HG03460 (cell line): ENCODE measurements at regions not wholly inside any gene's neighbourhood (a gene's known extent, or its start where the extent isn't known, plus 50 kb on each side); places are given as distances from the start of the nearest gene placed in this dataset.

Source experiments
- ATAC-seq: cut with Tn5 transposase; IDR thresholded peaks from one replicate; pipeline ENCODE4 v1.9.1; 2021; ENCODE audit not compliant: unreplicated experiment

DNA sequence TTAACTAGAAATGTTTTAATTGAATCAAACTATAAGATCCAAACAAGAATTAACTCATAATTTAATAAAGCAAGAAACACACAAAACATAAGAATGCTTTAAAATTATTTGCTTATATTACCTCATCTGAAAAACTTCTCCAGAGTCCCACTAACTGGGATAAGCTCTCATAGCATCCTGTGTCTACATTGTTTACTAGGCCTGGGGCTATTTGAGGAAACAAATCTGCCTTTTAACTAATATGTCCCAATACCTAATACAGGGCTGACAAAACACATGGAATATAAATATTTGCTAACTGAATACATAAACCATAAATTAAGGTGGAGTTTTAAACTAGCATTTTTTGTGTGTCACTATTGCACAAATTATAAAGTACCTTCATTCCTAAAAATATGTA lies 1399.8 kb upstream of the SLC10A2 start:
- no peak for ATAC-seq

DNA sequence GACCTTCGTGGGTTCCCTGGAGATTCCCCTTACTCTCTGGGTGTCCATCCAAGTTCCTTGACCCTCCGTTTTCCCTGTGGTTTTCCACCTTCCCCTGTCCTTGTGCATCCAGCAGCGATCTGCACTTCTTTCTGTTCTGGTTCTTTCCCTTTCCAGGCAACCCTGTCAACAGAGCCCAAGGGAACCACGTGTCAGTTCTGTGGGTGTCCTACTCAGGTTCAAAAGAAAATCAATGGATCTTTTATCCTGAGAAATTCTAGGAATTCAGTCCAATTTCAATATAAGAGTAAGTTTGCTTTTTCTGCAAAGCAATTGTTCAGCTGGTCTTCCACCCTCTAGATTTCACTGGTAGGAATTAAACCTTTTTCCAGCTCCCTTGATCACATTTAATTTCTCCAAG lies 1394.8 kb upstream of the SLC10A2 start:
- ATAC-seq: no peak

DNA sequence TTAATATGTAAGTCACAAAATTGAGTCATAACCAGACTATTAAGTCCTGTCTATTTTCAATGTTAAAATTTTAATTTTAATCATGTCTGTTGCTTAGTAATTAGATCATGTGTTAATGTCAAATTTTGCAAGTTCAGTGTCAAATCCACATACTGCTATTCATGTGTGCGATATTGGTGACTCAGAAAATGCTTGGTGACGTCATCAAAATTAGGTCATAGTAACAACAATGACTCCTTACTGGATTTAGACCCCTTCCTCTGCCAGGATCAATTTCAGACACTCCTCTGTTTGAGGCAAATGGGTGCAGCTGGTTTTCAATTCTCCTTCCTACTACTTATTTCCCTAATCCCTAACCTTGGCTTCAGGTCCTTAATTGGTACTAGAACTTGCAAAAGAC lies 1394.3 kb upstream of the SLC10A2 start:
- no peak for ATAC-seq

DNA sequence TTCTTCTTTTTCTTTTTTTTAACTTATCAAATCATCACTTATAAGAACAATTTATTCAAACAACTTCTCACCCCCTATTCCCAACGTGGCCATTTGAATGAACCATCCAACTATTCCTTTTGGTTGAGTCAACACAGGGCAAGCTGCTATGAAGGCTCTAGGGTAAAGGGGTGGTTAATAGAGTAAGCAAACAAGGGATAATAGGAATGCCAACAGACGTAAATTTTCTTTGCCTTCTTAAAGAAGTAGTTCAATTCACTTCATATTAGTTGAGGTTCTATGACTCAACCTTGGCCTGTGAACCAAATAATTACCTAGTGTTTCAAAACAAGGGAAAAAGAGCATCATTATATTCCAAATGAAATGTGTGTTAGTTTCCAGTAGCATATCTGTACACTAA lies 1383.8 kb upstream of the SLC10A2 start:
- ATAC-seq: no peak

DNA sequence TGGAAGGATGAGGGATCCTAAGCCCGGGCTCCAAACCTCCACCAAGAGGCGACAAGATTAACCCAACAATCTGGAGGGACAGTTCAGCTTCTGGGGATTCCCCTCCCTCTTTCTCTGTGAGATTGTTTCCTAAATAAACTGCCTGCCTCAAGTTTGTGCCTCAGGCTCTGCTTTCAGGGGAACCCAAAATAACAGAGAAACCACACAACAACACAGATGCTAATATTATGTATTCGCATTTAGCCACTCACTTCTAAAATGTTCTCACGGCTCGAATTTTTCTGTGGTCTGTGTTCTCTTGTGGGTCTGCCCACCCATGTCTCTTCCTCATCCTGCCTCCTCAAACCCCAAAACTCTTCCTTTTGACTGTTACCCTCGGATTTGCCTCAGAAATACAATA lies 1381.1 kb upstream of the SLC10A2 start:
- ATAC-seq: no peak

DNA sequence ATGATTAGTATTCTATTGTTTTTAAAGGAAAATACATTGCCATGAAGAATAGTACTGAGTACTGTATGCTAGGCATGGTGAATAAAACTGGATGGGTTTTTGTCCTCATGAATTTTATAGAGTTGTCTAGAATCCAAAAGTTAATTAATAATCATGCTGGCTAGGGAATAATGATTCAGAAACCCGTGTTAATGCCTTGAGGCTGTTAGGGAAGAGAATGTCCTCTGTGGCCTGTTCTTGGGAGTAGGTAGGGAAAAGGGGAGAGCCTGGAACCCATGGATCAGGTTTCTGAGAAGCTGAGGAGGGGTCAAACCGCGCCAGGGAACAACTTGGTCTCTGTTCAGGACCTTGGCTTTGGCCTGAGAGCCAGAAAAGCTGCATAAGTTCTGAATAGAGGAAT lies 1376.3 kb upstream of the SLC10A2 start:
- ATAC-seq: no peak

DNA sequence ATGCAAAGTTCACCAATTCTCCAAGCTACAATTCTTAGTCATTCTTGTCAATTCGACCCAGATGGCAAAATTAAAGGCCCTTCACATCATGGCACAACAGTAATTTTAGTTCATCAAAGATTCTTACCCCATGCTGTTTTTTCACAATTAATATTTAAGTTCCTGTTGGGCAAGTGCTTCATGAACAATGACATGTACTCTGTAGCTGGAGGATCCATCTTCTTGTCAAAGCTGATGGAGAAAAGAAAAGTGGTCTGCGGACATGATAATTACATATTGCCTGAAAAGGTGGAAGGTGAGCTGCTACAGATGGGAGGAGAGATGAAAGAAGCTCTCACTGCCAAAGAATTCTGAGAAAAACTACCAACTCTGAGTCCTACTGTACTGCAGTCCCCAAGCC lies 1370.3 kb upstream of the SLC10A2 start:
- ATAC-seq: no peak

DNA sequence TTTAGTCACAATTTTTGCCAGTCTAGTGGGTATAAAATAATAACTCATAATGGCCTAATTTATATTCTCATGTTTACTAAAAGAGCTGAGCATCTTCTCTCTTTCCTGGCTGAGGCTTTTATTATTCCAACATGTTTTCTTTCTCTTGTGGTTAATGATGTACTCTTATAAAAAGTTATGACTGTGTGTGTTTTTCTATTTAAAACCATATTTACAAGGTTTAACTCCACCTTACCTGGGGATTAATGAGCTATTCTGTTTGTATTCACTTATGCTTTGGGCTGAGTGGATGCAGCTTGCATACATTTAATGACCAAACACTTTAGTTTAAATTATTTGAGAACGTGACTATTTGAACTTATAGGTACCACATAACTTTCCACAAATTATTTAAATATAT lies 1365.7 kb upstream of the SLC10A2 start:
- ATAC-seq: no peak

DNA sequence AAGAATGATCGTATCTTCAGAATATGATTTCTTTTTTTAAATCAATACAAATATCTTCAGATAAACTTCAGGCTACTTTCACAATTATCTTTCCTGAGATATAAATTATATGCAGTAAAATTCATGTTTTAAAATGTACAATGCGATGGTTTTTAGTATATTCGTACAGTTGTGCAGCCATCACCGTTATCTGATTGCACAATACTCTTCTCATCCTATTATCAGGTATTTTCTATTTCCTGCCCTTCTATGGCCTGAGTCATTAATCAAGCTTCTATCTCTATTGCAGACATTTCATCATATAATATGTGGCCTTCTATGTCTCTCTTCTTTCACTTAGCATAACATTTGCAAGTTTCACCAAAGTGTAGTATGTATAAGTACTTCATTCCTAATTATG lies 1360.2 kb upstream of the SLC10A2 start:
- ATAC-seq: no peak

DNA sequence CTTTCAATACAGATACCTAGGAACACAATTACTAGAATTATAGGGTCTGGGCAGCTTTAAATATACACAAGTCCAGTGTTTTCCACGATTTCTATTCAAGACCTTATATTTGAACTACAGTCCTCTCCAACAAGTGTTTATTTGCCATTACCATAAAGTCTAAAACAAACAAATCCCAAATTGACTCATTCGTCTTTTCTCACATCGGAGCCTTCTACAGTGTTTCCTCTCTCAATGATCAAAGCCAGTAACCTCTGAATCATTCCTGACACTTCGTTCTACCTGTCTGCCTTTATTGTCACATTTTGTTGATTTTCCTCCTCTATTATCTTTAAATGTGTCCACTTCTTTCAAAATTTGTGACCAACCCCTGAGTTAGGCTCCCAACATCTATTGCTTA lies 1356.5 kb upstream of the SLC10A2 start:
- ATAC-seq: no peak

DNA sequence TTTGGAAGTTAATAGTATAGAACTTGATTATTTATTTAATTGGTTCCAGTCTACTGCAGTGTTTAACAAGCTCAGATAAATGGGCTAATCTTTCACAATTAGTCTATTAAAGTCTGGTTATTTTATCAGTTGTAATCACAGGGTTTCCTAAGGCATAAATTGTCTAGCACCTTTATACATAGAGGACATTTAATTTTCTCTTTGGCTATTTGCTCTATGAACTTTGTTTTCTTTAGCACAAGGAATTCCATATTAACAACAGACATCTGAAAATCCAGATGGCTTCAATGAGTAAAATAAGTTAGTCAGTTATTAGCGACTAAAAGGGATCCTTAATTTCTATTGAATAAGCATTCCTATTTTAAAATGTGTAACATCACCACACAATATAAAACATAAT lies 1350.8 kb upstream of the SLC10A2 start:
- no peak for ATAC-seq

DNA sequence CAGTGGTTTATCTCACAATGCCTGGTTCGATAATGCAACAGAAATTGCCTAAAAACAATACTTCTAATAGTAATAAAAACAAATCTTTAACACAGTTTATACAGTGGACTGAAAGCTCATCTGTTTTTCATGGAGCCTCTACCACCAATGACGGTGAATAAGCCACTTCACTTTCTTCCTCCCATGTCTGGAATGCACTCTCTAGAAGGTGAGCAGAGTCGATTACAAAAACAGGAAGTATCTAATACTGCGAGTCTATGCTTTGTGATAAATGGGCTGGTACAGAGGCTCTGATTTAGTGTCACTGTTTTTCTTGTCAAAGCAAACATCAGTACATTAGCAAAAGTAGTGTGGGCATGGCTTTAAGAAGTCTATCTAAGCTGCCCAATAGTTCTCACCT lies 1348.6 kb upstream of the SLC10A2 start:
- ATAC-seq: no peak

DNA sequence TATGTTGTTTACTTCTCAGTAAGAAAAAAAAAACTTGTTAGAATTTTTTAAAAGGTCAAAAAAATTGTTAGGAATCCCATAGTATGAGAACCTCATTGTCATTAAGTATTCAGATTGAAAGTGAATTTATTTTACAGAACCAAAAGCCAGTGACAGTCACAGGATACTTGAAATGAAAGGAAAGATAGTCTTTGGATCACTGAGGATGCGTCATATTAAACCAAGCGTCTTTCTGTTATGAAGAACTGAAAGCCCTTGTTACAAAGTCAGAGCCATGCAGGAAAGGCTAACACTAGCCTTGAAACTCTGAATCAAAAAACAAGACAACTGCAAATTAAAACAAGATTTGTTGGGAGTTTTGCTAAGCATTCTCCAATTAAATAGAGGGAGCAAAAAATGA lies 1348.0 kb upstream of the SLC10A2 start:
- no peak for ATAC-seq

DNA sequence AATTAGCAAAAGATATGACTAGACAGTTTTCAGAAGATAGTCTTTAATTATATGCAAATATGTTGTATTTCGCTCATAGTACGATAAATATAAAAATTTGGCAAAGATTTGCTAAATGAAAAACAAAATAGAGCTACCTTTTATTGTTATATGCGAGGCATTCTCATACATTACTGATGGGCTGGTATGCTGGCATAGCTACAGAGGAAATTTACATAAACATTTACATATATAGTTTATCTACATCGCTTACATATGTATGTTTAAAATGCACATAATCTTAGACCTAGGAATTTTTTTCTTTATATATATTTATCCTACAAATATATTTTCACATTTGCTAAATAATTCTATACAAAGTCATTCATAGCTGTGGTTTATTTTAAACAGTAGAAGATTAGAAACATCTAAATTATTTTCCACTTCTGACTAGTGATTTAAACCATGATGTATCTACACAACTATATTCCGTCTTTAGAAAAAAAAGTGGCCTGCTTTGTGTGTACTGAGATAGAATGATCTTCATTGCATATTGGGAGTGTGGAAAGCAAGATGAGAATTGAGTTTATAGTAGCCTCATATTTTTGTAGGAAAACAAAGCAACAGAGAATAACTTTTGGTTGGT lies 1345.0 kb upstream of the SLC10A2 start:
- ATAC-seq: no peak

DNA sequence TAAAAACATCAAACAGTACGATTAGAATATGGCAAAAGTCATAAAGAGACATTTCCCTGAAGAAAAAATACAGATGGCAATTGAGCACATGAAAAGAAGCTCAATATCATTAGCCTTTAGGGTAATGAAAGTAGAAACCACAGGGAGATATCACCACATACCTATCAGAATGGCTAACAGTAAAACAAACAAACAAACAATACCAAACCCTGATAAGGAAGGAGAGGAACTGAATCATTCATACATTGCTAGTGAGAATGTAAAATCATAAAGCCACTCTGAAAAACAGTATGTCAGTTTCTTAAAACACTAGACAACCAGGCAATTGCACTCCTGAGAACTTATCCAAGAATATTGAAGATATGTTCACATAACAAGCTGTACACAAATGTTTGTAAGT lies 1342.5 kb upstream of the SLC10A2 start:
- ATAC-seq: no peak

DNA sequence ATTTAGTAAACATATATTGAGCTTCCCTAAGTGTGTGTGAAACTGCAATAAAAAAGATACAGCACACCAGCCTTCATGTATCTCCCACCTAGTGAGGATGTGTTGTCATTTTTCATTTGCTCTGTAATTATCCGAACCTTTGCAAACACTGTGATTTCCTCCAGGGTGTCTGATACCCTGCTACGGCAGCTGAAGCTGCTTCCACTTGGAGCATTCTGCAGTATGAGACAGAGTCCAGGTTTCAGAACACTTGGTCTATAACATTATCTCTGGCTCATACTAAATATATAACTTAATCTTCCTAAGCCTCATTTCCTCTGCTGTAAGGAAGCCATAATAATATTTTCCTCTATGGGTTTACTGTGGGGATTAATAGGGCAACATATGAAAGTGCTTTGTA lies 1338.1 kb upstream of the SLC10A2 start:
- no peak for ATAC-seq

DNA sequence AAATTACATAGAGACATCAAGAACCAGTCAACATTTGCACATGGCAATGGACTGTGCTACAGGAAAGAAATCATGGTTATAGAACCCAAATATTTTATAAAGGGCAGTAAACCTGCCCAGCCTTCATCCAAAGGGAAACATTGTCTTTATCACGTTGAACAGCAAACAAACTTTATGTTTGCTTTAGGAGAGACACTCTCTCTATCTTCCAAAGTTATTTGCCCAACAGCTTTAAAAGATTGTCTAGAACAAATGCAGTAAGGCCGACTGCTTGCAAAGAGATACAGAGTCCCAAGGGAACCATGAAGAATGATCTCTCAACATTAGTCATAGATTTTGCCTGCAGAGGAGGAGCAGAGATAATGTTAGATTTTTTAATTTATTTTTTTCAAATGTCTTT lies 1323.5 kb upstream of the SLC10A2 start:
- no peak for ATAC-seq

DNA sequence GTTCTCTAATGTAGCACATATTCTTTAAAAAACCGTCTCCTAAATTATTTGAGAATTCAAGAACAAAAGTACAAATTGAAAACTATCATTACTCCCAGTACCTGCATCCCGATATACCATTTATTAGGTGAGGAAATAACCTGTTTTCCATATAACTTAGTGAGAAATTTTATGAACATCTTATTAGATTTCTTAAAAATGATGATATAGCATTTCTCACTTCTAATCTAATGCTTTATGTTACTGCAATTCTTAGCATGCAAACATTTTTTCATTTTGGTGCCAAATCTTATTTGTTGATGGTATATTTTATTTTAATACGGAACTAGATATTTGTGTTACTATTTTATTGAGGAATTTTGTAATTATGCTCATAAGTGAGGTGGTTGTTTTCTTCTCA lies 1321.3 kb upstream of the SLC10A2 start:
- no peak for ATAC-seq

DNA sequence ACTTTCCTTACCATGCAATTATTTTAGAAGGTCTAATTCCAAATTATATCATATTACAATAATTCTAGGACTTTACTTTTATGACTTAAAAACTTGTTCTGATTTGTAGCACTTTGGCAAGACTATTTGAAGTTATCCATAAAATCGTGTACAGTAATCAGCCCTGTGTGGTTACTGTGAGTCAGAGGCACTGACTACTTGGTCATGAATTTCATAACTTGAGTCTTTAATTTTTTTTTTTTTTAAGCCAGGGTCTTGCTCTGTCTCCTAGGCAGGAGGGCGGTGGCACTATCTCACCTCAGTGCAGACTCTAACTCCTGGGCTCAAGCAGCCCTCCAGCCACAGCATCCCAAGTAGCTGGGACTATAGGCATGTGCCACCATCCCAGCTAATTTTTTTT lies 1319.2 kb upstream of the SLC10A2 start:
- ATAC-seq: no peak

DNA sequence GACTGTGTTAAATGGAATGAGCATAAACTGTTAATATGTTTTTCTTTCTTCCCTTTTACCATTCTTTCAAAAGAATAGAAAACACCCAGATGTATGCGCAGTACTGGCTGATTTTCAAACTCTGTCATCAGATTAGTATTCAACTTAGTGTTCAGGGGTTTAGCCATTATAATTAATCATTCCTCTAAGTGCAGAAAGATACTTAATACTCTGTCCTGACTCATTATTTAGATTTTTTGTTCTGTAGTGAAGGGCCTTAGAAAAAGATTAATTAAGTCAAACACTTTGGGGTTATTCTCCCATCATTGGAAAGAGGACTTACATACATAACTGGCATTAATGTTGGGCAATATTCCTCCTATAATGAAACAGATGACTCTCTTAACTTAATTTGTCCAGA lies 1316.7 kb upstream of the SLC10A2 start:
- no peak for ATAC-seq

DNA sequence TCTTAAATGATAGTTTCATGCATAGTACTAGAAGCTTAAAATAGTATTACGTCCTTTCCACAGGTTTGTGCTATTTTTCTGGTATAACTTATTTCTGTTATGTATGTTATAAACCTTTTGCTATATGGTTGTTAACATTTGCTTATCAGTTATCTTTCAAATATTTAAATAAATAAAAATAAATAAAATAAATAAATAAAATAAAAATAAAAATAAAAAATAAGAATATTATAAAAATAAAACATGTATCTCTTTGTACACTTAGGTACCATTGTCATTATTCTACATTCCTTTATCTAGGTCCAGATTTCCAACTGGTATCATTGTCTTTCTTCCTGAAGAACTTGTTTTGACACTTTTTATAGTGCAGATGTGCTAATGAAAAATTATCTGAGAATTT lies 1310.4 kb upstream of the SLC10A2 start:
- ATAC-seq: no peak

DNA sequence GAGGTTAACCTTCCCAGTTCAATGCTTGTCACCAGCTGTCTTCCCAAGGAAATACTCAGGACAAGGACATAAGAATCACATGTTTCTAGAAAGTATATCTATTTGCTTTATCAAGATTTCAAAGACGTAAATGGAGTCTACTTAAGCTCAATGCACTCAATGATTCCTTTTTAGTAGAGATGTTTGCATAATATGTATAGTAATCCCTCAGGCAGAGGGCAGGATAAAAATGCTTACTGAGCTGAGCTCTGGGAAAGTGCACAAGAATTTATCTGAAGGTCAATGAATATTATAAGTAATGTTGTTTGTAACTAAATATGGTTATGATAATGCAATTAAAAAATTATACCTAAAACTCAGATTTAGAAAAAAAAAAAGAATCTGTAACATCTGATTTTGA lies 1309.4 kb upstream of the SLC10A2 start:
- no peak for ATAC-seq

DNA sequence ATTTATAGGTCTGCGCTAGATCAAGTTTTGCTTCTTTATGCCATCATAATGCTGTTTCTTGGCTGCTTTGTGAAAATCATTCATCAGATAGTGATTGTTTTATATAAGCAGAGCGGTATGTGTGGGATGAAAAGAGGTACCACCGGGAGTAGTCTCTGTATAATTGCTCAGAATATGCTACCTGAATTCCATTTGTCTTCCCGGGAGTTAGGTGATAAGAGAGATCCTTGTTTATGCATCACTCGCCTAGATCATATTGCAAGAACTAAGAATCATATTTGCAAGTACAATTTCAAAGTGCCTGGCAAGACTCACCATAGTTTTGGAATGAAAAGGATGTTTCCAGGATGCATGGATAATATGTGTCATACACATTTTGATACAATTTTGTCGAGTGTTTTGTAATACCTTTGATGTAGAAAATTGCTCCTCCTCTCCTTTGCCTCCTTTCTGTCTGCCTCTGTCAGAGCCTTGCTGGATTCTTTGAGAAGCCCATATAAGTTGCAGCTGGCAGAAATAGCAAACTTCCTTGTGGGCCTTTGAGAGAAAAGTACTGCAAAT lies 1306.0 kb upstream of the SLC10A2 start:
- no peak for ATAC-seq
